ENCODE measurements at regions not wholly inside any gene's neighbourhood (a gene's known extent, or its start where the extent isn't known, plus 50 kb on each side); places are given as distances from the start of the nearest gene placed in this dataset.

DNA sequence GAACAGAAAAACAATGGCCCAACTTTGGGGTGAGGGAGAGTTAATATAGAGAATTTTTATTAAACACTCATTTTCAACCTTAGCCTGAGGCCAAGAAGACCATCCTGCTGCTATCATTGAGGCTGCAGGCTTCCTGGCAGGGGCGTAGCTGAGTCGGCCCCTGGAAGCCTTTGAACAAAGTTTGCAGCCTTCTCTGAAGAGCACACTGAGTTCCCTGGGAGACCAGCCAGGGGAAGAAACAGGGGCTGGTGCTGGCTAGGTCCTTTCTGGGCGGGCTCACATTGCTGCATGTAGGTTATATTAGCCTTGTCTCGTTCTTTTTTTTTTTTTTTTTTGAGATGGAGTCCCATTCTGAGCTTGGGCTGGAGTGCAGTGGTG is 126.8 kb upstream of the HS6ST1 start:
- Histone ChIP-seq H3K9me3 (no peaks in the 10 kb centered on the region), H3K27ac (peak overlapping the region in 1 of 4 donors; percentile 12), H3K27me3 (no peaks in the 10 kb centered on the region), H3K4me3 (no peak overlapping the region), H3K4me1 (peaks cover 0 to 3% (median 0%) of the 10 kb centered on the region in 4 donors), H3K36me3 (no peaks in the 10 kb centered on the region)
- peak in 2 of 3 donors; percentile 34 to 41 for DNase-seq
- no peak for TF ChIP-seq POLR2A (IDR thresholded peaks at IDR 0.05)
- TF ChIP-seq, protein P1, sequence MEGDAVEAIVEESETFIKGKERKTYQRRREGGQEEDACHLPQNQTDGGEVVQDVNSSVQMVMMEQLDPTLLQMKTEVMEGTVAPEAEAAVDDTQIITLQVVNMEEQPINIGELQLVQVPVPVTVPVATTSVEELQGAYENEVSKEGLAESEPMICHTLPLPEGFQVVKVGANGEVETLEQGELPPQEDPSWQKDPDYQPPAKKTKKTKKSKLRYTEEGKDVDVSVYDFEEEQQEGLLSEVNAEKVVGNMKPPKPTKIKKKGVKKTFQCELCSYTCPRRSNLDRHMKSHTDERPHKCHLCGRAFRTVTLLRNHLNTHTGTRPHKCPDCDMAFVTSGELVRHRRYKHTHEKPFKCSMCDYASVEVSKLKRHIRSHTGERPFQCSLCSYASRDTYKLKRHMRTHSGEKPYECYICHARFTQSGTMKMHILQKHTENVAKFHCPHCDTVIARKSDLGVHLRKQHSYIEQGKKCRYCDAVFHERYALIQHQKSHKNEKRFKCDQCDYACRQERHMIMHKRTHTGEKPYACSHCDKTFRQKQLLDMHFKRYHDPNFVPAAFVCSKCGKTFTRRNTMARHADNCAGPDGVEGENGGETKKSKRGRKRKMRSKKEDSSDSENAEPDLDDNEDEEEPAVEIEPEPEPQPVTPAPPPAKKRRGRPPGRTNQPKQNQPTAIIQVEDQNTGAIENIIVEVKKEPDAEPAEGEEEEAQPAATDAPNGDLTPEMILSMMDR (IDR thresholded peaks at IDR 0.05): no peak

DNA sequence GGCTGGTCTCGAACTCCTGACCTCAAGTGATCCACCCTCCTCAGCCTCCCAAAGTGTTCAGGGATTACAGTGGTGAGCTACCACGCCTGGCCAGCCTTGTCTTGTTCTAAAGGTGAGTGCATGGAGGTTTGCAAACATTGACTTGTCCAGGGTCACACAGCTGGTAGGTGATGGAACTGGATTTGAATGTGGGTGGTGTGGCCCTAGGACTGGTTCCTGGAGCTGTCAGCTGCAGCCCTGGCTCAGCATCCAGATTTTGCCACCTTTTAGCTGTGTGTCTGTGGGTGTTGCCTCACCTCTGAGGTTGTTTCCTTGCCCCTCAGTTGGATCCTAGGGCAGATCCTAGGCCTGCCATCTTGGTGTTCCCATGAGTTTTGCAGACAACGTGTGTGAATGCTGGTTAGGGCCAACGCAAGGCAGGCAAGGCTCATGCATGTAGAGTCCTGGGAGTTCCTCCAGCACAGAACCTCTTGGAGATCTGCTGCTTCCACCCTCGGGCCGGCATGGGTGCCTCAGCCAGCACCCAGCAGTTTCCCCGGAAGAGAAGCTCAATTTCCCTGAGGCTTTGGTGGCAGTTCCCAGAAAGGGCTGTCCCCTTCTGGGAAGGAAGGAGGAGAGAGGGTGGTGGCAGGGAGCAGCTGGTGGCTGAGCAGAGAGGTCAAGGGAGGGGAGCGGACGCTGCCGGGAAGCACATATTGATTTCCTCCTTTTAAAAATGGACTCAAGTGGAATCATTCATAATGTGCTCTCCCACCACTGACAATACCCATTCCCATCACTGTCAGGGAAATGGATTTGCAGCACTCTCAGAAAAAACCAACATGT is 127.6 kb upstream of the HS6ST1 start:
- TF ChIP-seq POLR2A (IDR thresholded peaks at IDR 0.05): no peak
- TF ChIP-seq, protein P1 (IDR thresholded peaks at IDR 0.05): no peak
- no peak overlapping the region for H3K4me3 ChIP-seq
- peak overlapping the region in 2 of 4 donors; percentile 14 to 46 for H3K27ac ChIP-seq
- peak in 2 of 3 donors; percentile 27 to 34 for DNase-seq
- no peaks in the 10 kb centered on the region for H3K9me3 ChIP-seq
- no peaks in the 10 kb centered on the region for H3K27me3 ChIP-seq
- H3K4me1 ChIP-seq: peaks cover 0 to 3% (median 0%) of the 10 kb centered on the region in 4 donors
- no peaks in the 10 kb centered on the region for H3K36me3 ChIP-seq

DNA sequence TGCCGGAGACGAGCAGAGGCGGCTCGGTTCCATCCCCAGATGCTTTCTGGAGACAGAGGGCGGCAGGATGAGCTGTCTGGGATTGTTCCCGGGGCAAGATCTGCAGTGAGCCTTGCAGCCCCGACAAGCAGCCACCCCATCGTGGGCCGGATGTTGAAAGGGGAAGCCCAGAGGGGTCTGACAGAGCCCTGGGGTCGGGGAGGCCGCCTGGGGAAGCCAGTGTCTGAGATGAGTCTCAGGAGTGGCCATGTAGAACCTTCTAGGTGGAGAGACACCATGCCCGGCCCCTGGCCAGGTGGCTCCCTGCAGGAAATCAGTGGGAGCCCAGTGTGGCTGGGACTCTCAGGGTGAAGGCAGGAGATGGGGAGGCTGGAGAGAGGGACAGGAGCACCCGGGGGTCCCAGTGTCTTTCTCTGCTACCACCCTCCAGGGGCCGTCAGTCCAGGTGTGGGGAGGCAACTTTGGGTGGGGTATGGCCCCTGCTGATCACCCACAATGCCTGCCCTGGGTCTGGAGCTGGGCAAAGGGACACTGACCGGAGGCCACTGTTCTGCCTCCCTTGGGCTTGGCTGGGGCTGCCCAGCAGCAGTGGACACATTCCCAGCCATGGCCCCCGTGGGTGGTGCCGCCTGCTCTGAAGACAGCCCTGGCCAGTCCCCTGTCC is 128.3 kb upstream of the HS6ST1 start:
- TF ChIP-seq POLR2A (IDR thresholded peaks at IDR 0.05): no peak
- TF ChIP-seq, protein P1 (IDR thresholded peaks at IDR 0.05): no peak
- Histone ChIP-seq H3K4me1 (peaks cover 0 to 2% (median 0%) of the 10 kb centered on the region in 4 donors), H3K36me3 (no peaks in the 10 kb centered on the region), H3K27me3 (no peaks in the 10 kb centered on the region), H3K27ac (peak overlapping the region in 2 of 4 donors; percentile 14 to 46), H3K4me3 (no peak overlapping the region), H3K9me3 (no peaks in the 10 kb centered on the region)
- peak; percentile 12 to 48 (median 40) for DNase-seq

DNA sequence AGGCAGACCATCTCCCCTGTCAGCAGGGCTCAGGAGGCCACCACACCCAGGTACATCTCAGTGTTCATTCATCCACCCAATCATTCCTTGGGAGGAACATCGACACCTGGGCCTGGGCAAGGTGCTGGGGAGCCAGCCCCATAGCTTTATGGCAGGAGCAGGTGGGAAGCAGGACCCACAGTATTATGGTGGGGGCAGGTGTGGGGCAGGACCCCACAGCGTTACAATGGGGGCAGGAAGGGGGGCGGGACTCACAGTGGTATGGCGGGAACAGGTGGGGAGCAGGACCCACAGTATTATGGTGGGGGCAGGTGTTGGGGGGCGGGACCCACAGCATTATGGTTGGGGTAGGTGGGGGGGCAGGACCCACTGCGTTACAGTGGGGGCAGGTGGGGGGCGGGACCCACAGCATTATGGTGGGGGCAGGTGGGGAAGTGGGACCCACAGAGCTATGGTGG is 128.9 kb upstream of the HS6ST1 start:
- peak overlapping the region in 1 of 4 donors; percentile 46 for H3K27ac ChIP-seq
- no peaks in the 10 kb centered on the region for H3K9me3 ChIP-seq
- DNase-seq: peak in 1 of 3 donors; percentile 34

More for the DNA sequence above, 128.9 kb upstream of the HS6ST1 start:
- no peaks in the 10 kb centered on the region for H3K27me3 ChIP-seq
- no peak overlapping the region for H3K4me3 ChIP-seq
- H3K36me3 ChIP-seq: no peaks in the 10 kb centered on the region
- TF ChIP-seq POLR2A (IDR thresholded peaks at IDR 0.05): no peak
- TF ChIP-seq, protein P1 (IDR thresholded peaks at IDR 0.05): no peak
- H3K4me1 ChIP-seq: no peaks in the 10 kb centered on the region

All from Peyer's patch (tissue), 4 donors.